ENCODE measurements at regions not wholly inside any gene's neighbourhood (a gene's known extent, or its start where the extent isn't known, plus 50 kb on each side); places are given as distances from the start of the nearest gene placed in this dataset.
"Not testable (repeated sequence)": the region's sequence is repeated elsewhere in the genome, so short reads cannot be mapped to it uniquely, and the experiment has no call there.

- DNase-seq = no peak
Measured at GRCh38 chr2:193505620-193506019, 1310.9 kb upstream of the TMEFF2 start.

GRCh38 chr2:193502363-193503035 is 1307.8 kb upstream of the TMEFF2 start:
- no peak for DNase-seq

GRCh38 chr2:193496786-193497185 is 1302.1 kb upstream of the TMEFF2 start:
- no peak for DNase-seq

GRCh38 chr2:193482557-193482956 is 1287.8 kb upstream of the TMEFF2 start:
- no peak for DNase-seq

GRCh38 chr2:193480187-193480586 is 1285.5 kb upstream of the TMEFF2 start:
- no peak for DNase-seq

GRCh38 chr2:193476171-193476800 is 1281.6 kb upstream of the TMEFF2 start:
- DNase-seq = no peak

GRCh38 chr2:193475038-193475437 is 1280.3 kb upstream of the TMEFF2 start:
- no peak for DNase-seq

GRCh38 chr2:193469251-193469650 is 1274.5 kb upstream of the TMEFF2 start:
- DNase-seq = no peak

- DNase-seq = no peak
Measured at GRCh38 chr2:193467276-193467987, 1272.7 kb upstream of the TMEFF2 start.

- peak; percentile 3 for DNase-seq
Measured at GRCh38 chr2:193463011-193463410, 1268.3 kb upstream of the TMEFF2 start.

GRCh38 chr2:193462411-193462810 is 1267.7 kb upstream of the TMEFF2 start:
- DNase-seq = no peak

- no peak for DNase-seq
Measured at GRCh38 chr2:193461431-193461934, 1266.8 kb upstream of the TMEFF2 start.

- DNase-seq = no peak
Measured at GRCh38 chr2:193446967-193447366, 1252.2 kb upstream of the TMEFF2 start.

GRCh38 chr2:193442293-193442692 is 1247.6 kb upstream of the TMEFF2 start:
- no peak for DNase-seq

GRCh38 chr2:193428336-193428818 is 1233.6 kb upstream of the TMEFF2 start:
- DNase-seq = no peak

- not testable (repeated sequence) for DNase-seq
Measured at GRCh38 chr2:193412368-193412767, 1217.6 kb upstream of the TMEFF2 start.

GRCh38 chr2:193409951-193410350 is 1215.2 kb upstream of the TMEFF2 start:
- DNase-seq = no peak

GRCh38 chr2:193382583-193382982 is 1187.8 kb upstream of the TMEFF2 start:
- no peak for DNase-seq

- DNase-seq = no peak
Measured at GRCh38 chr2:193377789-193378188, 1183.1 kb upstream of the TMEFF2 start.

- no peak for DNase-seq
Measured at GRCh38 chr2:193373120-193373519, 1178.4 kb upstream of the TMEFF2 start.

GRCh38 chr2:193371200-193371599 is 1176.5 kb upstream of the TMEFF2 start:
- no peak for DNase-seq

- no peak for DNase-seq
Measured at GRCh38 chr2:193368615-193369014, 1173.9 kb upstream of the TMEFF2 start.

- DNase-seq = no peak
Measured at GRCh38 chr2:193357508-193357907, 1162.8 kb upstream of the TMEFF2 start.

Data from amniotic stem cell (primary cell).